Activated CD4-positive, alpha-beta T cell treated with anti-CD3 and anti-CD28 coated beads for 24 hours (primary cell): ENCODE measurements at regions not wholly inside any gene's neighbourhood (a gene's known extent, or its start where the extent isn't known, plus 50 kb on each side); places are given as distances from the start of the nearest gene placed in this dataset.
"Not testable (repeated sequence)": the region's sequence is repeated elsewhere in the genome, so short reads cannot be mapped to it uniquely, and the experiment has no call there.

Source experiments
- DNase-seq, 2 donors: peaks; one replicate each; pipeline ENCODE4 v3.0.0-alpha.2; 2020; ENCODE audit warnings: low read depth in 2 of 2

- no peak for DNase-seq
These were observed 248.1 kb downstream of the KIF20B start for GRCh38 chr10:89949496-89949895.

- DNase-seq: no peak
These were observed 250.9 kb downstream of the KIF20B start for GRCh38 chr10:89952325-89952724.

GRCh38 chr10:89952751-89953150 lies 251.4 kb downstream of the KIF20B start:
- DNase-seq: no peak

DNA sequence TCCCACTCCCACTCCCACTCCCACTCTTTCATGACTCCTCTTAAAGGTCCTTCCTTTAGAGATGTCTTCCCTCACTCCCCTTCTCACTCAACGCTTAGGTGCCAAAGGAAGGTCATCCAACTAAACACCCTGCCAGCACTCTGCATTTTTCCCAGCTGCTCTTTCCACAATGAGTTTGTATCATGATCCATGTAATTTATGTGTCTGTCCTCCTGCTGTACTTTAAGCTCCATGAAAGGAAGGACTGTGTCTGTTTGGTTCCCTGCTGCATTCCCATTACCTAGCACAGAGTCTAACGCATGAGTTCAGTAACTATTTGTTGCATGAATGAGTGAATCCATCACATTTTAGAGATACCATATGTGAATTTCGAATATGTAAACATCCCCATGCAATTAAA lies 252.7 kb downstream of the KIF20B start:
- DNase-seq: no peak

- DNase-seq: no peak
These were observed 253.6 kb downstream of the KIF20B start for GRCh38 chr10:89954787-89955566.

GRCh38 chr10:89959433-89960110 lies 258.2 kb downstream of the KIF20B start:
- DNase-seq: no peak

GRCh38 chr10:89963451-89964102 lies 262.2 kb downstream of the KIF20B start:
- no peak for DNase-seq

GRCh38 chr10:89966211-89966610 lies 264.8 kb downstream of the KIF20B start:
- no peak for DNase-seq

DNA sequence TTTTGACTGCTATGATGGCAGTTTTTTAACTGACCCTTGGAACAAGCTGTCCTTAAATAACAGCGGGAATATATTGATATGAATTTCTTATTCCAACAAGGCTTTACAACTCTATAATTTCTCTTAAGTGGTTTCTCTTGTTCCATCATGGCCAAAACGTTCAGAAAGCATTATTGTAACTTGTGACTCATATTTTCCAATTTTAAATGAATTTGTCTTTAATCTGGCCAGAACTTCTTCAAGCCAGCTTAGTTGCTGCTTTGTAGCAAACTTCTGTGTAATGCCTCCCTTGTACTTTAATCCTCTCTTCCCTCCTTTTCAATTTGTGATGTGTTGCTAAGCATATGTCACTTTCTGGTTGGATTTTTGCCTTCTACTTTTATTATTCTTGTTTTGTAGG lies 271.9 kb downstream of the KIF20B start:
- no peak for DNase-seq

DNA sequence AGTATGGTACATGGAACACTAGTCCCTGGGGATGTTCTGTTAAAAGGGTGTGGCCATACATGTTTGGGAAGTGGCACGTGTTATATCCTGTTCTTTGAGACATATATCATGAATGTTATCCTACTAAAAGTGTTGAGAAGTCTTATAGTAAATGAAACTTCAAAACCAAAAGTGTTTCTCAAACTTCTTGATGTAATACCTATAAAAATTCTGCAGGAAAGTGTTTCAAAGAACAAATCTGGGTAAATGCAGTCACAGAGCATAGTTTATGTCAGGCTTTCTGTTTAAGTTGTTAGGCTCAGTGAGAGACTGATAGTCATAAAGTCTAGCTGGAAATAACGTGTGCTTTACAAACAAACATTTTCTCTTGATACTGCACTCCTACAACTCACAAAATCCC lies 273.7 kb downstream of the KIF20B start:
- DNase-seq: no peak

- no peak for DNase-seq
These were observed 274.4 kb downstream of the KIF20B start for GRCh38 chr10:89975771-89976170.

- DNase-seq: no peak
These were observed 276.7 kb downstream of the KIF20B start for GRCh38 chr10:89978081-89978480.

- no peak for DNase-seq
These were observed 278.3 kb downstream of the KIF20B start for GRCh38 chr10:89979726-89980125.

DNA sequence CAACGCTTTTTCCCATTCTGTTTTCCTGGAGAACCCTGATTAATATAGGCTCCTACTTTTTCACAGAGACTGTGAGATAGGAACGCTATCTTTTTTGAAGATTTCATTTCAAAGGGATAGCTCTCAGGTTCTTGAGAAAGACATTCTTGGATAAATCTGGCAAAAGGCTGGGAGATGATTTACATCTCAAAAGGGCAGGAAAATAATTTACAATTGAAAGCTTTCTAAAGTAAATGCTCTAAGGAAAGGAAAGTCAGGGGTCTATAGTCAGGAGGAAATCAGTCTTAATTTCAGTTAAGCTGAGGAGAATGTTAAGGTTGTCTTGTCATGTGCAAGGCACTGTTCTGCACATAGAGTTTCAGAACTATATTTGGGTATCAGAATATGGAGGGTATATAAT lies 278.8 kb downstream of the KIF20B start:
- DNase-seq: no peak

- DNase-seq: no peak
These were observed 280.5 kb downstream of the KIF20B start for GRCh38 chr10:89981891-89982290.

DNA sequence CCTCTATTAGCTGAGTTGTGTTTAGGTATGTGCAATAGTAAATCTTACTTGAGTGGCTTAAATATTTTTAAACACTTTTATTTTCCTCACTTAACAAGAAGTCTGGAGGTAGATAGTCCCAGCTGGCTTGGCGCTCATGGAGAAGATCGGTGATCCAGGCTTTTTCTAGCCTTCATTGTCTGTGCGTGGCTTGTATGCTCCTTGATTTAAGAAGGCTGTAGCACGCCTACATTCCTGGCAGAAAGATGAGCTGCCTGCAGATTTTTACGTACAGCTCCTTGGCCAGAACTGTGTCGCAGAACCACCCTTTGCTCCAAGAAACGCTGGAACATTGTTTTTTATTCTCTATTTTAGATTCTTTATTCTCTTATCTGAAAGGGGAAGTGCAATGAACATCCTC lies 284.1 kb downstream of the KIF20B start:
- DNase-seq: no peak

- DNase-seq: not testable (repeated sequence)
These were observed 287.0 kb downstream of the KIF20B start for GRCh38 chr10:89988361-89988760.

DNA sequence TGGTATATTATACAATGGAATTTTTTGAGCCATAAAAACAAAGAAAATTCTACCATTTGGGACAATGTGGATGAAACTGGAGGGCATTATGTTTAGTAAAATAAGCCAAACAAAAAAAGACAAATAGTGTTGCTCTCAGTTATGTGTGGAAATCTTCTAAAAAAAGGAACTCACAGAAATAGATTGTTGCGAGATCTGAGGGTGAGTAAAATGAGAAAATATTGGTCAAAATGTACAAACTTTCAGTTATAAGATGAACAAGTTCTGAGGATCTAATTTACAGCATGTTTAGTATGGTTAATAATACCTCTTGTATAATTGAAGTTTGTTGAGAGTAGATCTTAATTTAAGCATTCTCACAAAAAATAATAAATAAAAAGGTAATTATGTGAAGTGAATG lies 291.2 kb downstream of the KIF20B start:
- DNase-seq: no peak

DNA sequence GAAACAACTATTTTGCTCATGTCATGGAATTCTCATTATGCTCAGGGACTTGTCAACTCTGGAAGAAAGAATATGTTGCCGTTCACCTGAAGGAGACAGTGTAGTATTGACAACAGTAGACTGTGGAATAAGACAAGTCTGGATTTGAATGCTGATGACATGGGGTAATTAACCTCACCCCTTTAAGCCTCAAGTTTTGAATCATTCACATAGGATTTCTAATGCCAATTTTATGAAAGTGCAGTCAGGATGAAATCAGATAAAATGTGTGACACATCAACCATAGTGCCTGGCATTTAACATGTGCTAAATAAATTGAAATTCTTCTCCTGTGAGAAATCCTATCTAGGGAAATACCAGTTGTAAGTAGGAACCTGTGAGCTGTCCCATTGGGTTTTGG lies 305.8 kb downstream of the KIF20B start:
- DNase-seq: no peak

GRCh38 chr10:90011281-90011680 lies 309.9 kb downstream of the KIF20B start:
- DNase-seq: not testable (repeated sequence)

- no peak for DNase-seq
These were observed 317.4 kb downstream of the KIF20B start for GRCh38 chr10:90018819-90019218.

DNA sequence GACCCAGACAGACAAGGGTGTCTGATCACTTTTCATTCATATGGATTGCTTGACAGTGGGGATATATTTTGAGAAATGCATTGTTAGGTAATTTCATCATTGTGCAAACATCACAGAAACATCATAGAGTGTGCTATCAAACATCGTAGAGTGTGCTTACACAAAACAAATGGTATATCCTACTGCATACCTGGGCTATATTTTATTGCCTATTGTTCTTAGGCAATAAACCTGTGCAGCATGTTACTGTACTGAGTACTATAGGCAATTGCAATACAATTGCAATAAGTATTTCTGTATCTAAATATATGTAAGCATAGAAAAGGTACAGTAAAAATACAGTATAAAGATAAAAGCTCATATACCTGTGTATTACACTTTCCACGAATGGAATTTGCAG lies 319.1 kb downstream of the KIF20B start:
- DNase-seq: no peak

DNA sequence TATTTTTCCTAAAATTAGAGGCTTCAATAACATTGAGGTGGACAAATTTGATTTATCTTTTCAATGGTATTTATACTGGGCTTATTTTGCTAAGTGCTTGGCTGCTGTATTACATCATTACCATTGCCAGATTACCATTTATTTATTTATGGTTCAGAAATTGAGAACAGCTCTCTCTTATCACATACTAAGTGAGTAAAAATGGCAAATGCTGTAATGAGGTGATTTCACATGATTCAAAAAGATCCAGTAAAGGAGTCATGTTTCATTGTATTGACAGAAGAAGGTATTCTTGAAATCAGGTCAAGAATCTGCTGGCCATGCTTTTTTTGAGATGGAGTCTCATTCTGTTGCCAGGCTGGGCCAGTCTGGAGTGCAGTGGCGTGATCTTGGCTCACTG lies 322.6 kb downstream of the KIF20B start:
- no peak for DNase-seq
